ENCODE measurements at regions not wholly inside any gene's neighbourhood (a gene's known extent, or its start where the extent isn't known, plus 50 kb on each side); places are given as distances from the start of the nearest gene placed in this dataset.

- no peak for DNase-seq
These were observed 648.3 kb upstream of the CFAP20DC start for GRCh38 chr3:59698091-59698490.

- no peak for DNase-seq
These were observed 647.0 kb upstream of the CFAP20DC start for GRCh38 chr3:59696783-59697182.

GRCh38 chr3:59695860-59696259 is 646.0 kb upstream of the CFAP20DC start:
- no peak for DNase-seq

GRCh38 chr3:59692117-59692516 is 642.3 kb upstream of the CFAP20DC start:
- DNase-seq = no peak

GRCh38 chr3:59690886-59691285 is 641.1 kb upstream of the CFAP20DC start:
- no peak for DNase-seq

GRCh38 chr3:59688636-59689035 is 638.8 kb upstream of the CFAP20DC start:
- DNase-seq = no peak

- DNase-seq = no peak
These were observed 635.6 kb upstream of the CFAP20DC start for GRCh38 chr3:59685432-59685831.

GRCh38 chr3:59684766-59685165 is 634.9 kb upstream of the CFAP20DC start:
- no peak for DNase-seq

GRCh38 chr3:59680919-59681318 is 631.1 kb upstream of the CFAP20DC start:
- DNase-seq = no peak

- no peak for DNase-seq
These were observed 628.2 kb upstream of the CFAP20DC start for GRCh38 chr3:59677747-59678702.

GRCh38 chr3:59675495-59675894 is 625.7 kb upstream of the CFAP20DC start:
- no peak for DNase-seq

GRCh38 chr3:59663076-59663850 is 613.4 kb upstream of the CFAP20DC start:
- no peak for DNase-seq

GRCh38 chr3:59660852-59661625 is 611.2 kb upstream of the CFAP20DC start:
- DNase-seq = no peak

GRCh38 chr3:59660376-59660775 is 610.6 kb upstream of the CFAP20DC start:
- no peak for DNase-seq

GRCh38 chr3:59659755-59660154 is 609.9 kb upstream of the CFAP20DC start:
- DNase-seq = no peak

GRCh38 chr3:59658866-59659265 is 609.0 kb upstream of the CFAP20DC start:
- DNase-seq = no peak

GRCh38 chr3:59658274-59658673 is 608.4 kb upstream of the CFAP20DC start:
- DNase-seq = no peak

- no peak for DNase-seq
These were observed 605.7 kb upstream of the CFAP20DC start for GRCh38 chr3:59655418-59656015.

- DNase-seq = no peak
These were observed 604.9 kb upstream of the CFAP20DC start for GRCh38 chr3:59654480-59655417.

GRCh38 chr3:59654123-59654479 is 604.3 kb upstream of the CFAP20DC start:
- no peak for DNase-seq

- DNase-seq = no peak
These were observed 603.7 kb upstream of the CFAP20DC start for GRCh38 chr3:59653405-59654122.

All from activated T-cell treated with anti-CD3 and anti-CD28 coated beads for 4 hours (primary cell).